Activated CD4-positive, CD25-positive, alpha-beta regulatory T cell treated with anti-CD3 and anti-CD28 coated beads, Interleukin-2, amount 50 U/mL, for 16 hours (primary cell): ENCODE measurements at regions not wholly inside any gene's neighbourhood (a gene's known extent, or its start where the extent isn't known, plus 50 kb on each side); places are given as distances from the start of the nearest gene placed in this dataset.
"Not testable (repeated sequence)": the region's sequence is repeated elsewhere in the genome, so short reads cannot be mapped to it uniquely, and the experiment has no call there.

Source experiments
- DNase-seq: peaks from one replicate; pipeline ENCODE4 v3.0.0-alpha.2; 2020; ENCODE audit warnings: low read depth, low spot score

- no peak for DNase-seq
Measured at GRCh38 chr11:116376547-116376946, 396.2 kb downstream of the BUD13 start.

DNA sequence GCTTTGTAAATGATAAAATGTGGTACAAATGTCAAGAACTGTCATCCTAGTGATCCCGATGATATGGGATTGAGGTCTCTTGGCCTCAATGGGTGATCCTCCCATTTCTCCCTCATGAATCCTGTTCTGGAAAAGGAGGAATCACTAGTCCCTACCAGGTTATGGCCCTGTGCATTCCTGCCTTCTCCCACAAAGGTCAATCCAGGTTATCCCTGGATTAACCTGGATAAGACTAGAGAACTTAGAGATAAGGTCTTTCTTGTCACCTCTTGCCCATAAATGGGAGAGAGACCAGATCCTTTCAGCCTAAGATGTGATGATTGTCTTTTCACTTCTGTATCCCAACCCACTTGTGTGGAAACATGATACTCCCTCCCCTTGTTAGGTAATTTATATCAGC lies 396.7 kb downstream of the BUD13 start:
- DNase-seq, result no peak

DNA sequence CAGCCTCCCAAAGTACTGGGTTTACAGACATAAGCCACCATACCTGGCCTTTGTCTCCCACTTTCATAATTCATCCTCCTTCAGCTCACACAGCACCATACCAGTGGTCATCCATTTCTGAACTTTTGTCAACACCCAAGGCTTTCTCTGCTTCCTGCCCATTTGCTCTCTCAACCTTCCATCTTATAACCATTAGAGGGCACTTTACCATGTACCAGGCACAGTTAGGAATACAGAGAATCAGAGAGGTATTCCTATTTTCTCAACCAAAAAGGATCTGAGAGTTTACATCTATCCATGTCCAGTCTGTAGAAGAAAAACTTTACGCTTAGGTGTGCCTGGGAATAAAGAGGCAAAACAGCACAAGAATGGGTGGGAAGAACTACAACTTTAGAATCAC lies 397.6 kb downstream of the BUD13 start:
- DNase-seq, result no peak

- DNase-seq, result no peak
Measured at GRCh38 chr11:116374085-116374484, 398.7 kb downstream of the BUD13 start.

- DNase-seq, result no peak
Measured at GRCh38 chr11:116373104-116373944, 399.5 kb downstream of the BUD13 start.

DNA sequence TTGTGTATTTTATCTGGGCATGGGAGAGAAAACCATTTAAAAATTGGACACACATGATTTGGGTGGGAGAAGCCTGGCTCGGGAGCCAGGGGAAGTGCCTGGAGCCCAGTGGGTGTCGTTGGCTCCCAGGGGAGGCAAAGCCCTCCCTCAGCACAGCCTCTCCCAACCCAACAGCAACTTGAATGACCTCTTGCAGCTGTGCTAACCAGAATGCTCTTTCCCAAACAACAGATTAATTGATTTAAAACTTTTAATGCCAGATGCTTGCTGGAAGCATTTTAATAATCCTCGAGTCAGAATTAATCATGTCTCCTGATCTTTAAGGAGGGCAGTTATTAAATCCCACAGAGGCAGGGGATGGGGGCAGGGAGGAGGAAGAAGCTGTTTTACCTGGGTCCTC lies 401.6 kb downstream of the BUD13 start:
- DNase-seq, result no peak

GRCh38 chr11:116368784-116369183 lies 404.0 kb downstream of the BUD13 start:
- DNase-seq, result no peak

GRCh38 chr11:116366980-116367645 lies 405.7 kb downstream of the BUD13 start:
- DNase-seq, result no peak

- DNase-seq, result no peak
Measured at GRCh38 chr11:116366451-116366850, 406.3 kb downstream of the BUD13 start.

DNA sequence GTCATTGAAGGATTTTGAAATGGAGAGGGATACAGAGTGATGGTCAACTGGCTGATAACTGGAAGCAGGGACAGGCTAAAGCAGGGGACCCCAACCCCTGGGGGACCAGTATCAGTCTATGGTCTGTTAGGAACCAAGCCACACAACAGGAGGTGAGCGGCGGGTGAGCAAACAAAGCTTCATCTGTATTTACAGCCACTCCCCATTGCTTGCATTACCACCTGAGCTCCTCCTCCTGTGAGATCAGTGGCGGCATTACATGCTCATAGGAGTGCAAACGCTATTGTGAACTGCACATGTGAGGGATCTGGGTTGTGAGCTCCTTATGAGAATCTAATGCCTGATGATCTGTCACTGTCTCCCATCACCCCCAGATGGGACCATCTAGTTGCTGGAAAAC lies 407.9 kb downstream of the BUD13 start:
- not testable (repeated sequence) for DNase-seq

- no peak for DNase-seq
Measured at GRCh38 chr11:116364348-116364747, 408.4 kb downstream of the BUD13 start.

DNA sequence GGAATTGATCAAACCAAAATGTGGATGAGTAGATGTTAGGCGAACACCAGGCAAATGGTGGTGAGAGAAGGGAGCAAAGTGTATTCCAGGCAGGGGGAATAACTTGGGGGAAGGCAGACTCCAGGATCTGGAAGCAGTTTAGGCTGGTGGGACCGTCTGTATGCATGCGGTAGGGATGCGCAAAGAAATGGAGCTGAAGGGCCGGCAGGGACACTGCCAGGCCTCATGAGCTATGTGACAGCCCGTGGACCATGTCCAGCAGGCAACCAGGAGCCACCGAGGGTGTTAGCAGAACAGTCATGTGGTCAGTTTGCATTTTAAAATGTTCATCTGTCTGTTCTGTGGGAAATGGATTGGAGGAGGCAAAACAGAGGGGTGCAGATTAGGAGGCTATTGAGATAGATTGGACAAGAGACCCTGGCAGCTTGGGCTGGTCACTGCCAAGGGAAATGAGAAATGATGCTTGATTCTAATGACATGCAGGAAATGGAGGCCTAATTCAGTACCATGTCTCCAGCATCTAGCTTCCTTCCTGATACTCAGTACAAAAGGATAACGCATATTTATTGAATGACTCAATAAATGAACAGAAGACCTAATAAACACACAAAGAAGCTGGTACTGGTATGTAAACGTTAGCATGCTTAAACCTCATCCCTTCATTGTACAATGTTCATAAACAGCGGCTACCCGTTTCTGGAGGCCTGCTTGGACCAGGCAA lies 412.4 kb downstream of the BUD13 start:
- no peak for DNase-seq

DNA sequence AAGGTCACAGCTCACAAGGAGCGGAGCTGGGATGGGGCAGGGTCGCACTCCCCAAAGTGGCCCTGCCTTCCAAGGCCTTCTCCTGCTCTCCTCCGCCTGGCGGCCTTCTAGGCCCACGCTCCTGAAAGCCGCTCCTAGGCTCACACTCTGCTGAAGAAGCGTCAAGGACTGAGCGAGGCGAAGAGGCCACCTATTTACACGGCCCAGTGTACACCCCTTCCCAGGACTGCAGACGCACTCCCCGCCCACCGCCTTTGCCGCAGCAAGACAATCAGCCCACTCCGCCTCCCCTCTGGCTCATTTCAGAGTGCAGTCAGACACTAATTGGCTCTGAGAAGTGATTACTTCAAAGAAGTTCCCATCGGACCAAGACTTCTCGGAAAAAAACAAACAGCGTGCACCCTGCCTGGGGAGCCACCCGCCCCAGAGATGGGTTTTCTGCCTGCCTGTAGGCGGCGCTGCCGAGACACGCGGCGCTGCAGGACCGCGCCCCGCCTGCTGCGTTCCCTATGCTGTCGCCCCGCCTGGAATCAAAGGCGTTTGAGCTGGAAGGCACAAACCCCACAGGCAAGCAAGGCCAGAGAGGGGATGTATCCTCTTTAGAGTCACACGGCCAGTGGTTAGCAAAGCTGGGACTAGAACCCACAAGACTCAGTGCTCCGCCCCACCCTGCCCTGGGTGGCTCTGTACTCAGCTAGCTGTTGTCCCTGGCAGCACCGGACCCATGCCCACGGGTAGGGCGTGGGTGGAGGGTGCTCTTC lies 414.8 kb downstream of the BUD13 start:
- no peak for DNase-seq

DNA sequence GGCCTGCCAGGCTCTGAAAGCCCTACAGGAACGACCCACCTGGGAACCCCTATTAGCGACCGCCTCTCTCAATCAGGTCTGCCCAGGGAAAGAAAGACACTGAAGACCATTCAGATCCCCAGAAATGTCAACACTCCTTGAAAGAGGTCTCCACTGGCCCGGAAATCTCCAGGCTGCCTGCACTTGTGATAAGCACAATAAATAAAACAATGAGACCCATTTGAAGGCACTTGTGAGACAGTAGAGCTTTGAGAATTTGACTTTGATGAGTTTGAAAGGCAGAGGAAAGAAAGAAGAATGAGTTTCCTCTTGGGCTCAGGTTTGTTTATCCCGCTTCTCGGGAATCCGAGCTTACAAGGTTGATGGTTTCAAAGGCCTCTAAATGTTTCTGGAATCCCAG lies 416.3 kb downstream of the BUD13 start:
- DNase-seq, result no peak

- no peak for DNase-seq
Measured at GRCh38 chr11:116355104-116355503, 417.7 kb downstream of the BUD13 start.

DNA sequence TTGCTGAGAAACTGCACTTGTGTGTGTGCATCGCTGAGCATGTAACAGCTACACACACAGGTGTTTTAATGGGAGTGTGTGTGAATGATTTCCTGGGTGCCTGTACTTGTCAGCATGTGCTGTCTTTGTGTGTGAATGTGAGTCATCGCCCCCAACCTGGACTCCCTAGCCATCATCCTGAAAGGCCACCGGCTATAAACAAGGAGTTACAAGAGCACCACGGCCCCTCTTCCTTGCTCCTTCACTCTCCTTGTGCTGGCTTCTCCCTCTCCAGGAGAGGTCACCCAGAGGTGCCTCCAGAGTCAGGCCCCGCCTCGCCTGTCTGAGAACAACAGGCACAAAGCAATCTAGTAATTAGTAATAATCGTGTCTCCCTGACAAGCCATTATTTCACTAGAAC lies 419.2 kb downstream of the BUD13 start:
- no peak for DNase-seq

- no peak for DNase-seq
Measured at GRCh38 chr11:116352881-116353280, 419.9 kb downstream of the BUD13 start.

DNA sequence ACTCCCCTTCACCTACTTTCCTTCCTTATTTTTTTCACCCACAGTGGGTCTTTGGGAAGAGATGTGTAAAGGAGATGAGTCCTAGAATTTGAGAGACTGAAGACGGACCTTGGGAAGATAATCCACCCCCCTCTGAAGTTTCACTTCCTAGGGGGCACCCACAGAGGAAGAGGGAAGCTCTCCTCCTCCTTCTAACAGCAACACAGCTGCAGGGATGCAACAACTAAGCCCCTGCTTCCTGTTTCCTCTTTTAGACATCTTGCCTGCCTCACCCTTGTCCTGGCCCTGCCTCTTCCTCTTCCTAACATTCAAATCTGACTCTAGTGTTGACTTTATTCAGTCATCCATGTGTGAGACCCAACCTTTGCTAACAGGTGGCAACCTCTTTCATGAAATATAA lies 424.6 kb downstream of the BUD13 start:
- no peak for DNase-seq

GRCh38 chr11:116345575-116345974 lies 427.2 kb downstream of the BUD13 start:
- no peak for DNase-seq

DNA sequence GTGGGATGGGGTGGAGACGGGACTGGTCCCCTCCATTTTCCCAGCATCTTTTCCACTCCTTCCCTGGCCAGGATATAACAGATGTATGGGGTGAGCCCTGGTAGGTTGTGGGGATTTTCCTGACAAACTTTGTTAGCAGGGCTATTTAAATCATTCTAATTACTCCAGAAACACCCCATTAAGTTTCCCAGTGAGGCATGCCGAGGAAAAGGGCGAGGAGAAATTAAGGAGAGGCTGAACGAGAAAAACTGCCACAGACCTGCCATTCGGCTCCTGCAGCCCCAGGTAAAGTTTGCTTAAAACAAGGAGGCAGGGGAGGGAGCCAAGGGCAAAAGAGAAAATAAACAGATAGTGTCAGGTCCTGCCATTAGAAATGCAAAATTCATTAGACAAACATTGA lies 428.2 kb downstream of the BUD13 start:
- no peak for DNase-seq

- no peak for DNase-seq
Measured at GRCh38 chr11:116343270-116343669, 429.5 kb downstream of the BUD13 start.

DNA sequence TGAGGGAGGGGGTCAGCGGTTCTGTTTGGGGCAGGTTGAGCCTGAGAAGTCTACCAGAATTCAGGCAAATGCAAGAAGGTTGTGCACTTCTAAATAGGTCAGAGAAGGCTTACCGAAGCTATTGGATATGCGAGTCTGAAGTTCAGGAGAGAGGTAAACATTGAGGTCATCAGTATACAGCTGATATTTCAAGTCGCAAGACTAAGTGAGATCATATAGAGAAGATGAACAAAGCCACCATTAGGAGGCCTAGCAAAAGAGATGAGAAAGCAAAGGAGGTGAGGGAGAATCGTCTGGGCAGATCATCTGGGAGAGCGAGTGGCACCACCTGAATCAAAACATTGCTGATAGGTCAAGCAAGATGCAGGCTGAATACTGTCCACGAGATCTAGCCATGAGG lies 430.6 kb downstream of the BUD13 start:
- no peak for DNase-seq
